GM12878 (cell line): ENCODE measurements at regions not wholly inside any gene's neighbourhood (a gene's known extent, or its start where the extent isn't known, plus 50 kb on each side); places are given as distances from the start of the nearest gene placed in this dataset.

Experiments
- ATAC-seq: fragments of 200-7000 bp; cut with Tn5 transposase; 3 replicates; pipeline ENCODE4 v1.9.1; 2020; ENCODE audit warnings: mild to moderate bottlenecking, moderate library complexity
- BruUV-seq: library from RNA; stranded (reverse); fragments of 400-500 nt; replicated peaks from 2 replicates; lab custom pipeline; 2021; lab: Mats Ljungman, UMichigan
- CTCF ChIA-PET: fragments of 300-600 bp; sonication (Branson Sonifier 250); formaldehyde crosslinking; extraction: SDS; loops from one replicate; lab custom pipeline; 2021; ENCODE audit warnings: inconsistent platforms; lab: Yijun Ruan, JAX
- POLR2A ChIA-PET: fragments of 350-600 bp; formaldehyde crosslinking; extraction: SDS; loops from one replicate; lab custom pipeline; 2021; ENCODE audit warnings: inconsistent platforms; lab: Charles Lee
- RAD21 ChIA-PET: fragments of 300-600 bp; sonication (Branson Sonifier 250); formaldehyde crosslinking; loops from one replicate; lab custom pipeline; 2023; ENCODE audit warnings: antibody characterized with exemption; ENCODE audit not compliant: unreplicated experiment; lab: Charles Lee
- SMC1A ChIA-PET: fragments of 300-600 bp; sonication (Branson Sonifier 250); formaldehyde crosslinking; loops from one replicate; lab custom pipeline; 2023; ENCODE audit not compliant: unreplicated experiment, uncharacterized antibody; lab: Charles Lee
- DNase-seq: peaks from one replicate; pipeline ENCODE4 v3.0.0-alpha.2; 2011; ENCODE audit warnings: low read depth, low spot score
- FAIRE-seq: peaks from 3 replicates; lab custom pipeline; 2011; peaks lifted over from hg19 to GRCh38; lab: Jason Lieb, UNC
- H2AFZ ChIP-seq: 2 replicates; pipeline ENCODE4 v1.6.0; 2011; ENCODE audit warnings: low read depth, low read length, control low read depth; ENCODE audit not compliant: control insufficient read depth
- H3K27ac ChIP-seq: 2 replicates; pipeline ENCODE4 v1.5.1; 2011; ENCODE audit warnings: control low read depth; ENCODE audit not compliant: control insufficient read depth, insufficient read depth
- H3K27me3 ChIP-seq, 2 experiments: replicated peaks in 1 of 2; 2 replicates each; pipeline versions ENCODE4 v1.6.0 to v1.6.1; 2011; ENCODE audit warnings: low read length in 1 of 2; ENCODE audit not compliant: control insufficient read depth in 2 of 2, insufficient read depth in 2 of 2
- H3K36me3 ChIP-seq, 2 experiments: 2 replicates each; pipeline ENCODE4 v1.5.1; 2011; ENCODE audit warnings: low read length in 1 of 2; ENCODE audit not compliant: control insufficient read depth in 2 of 2, insufficient read depth in 2 of 2
- H3K4me1 ChIP-seq: 2 replicates; pipeline ENCODE4 v1.6.1; 2011; ENCODE audit warnings: mild to moderate bottlenecking, low read length, moderate library complexity, mixed read lengths; ENCODE audit not compliant: control insufficient read depth, insufficient read depth
- H3K4me2 ChIP-seq: 2 replicates; pipeline ENCODE4 v1.6.0; 2011; ENCODE audit warnings: control low read depth; ENCODE audit not compliant: control insufficient read depth, insufficient read depth
- H3K4me3 ChIP-seq: fragments of 200-600 bp; sonication (generic); 2 replicates; pipeline ENCODE4 v1.5.1; 2016
- H3K79me2 ChIP-seq: 2 replicates; pipeline ENCODE4 v1.6.0; 2011; ENCODE audit warnings: low read length; ENCODE audit not compliant: control insufficient read depth, insufficient read depth
- H3K9ac ChIP-seq: 2 replicates; pipeline ENCODE4 v1.8.0; 2011; ENCODE audit warnings: low read length, control low read depth, mixed read lengths; ENCODE audit not compliant: control insufficient read depth, insufficient read depth
- H3K9me3 ChIP-seq: replicated peaks from 3 replicates; pipeline ENCODE4 v1.5.1; 2011; ENCODE audit warnings: mild to moderate bottlenecking, low read length; ENCODE audit not compliant: control insufficient read depth, insufficient read depth
- H4K20me1 ChIP-seq: 2 replicates; pipeline ENCODE4 v1.6.0; 2011; ENCODE audit not compliant: control insufficient read depth, insufficient read depth
- BCL3 ChIP-seq: IDR thresholded peaks from 2 replicates; pipeline ENCODE4 v1.6.1; 2011; ENCODE audit warnings: borderline replicate concordance, low read depth, mild to moderate bottlenecking, moderate library complexity, low read length; ENCODE audit not compliant: insufficient read depth, poor library complexity, severe bottlenecking
- KAT2A ChIP-seq: conservative IDR thresholded peaks from 2 replicates; pipeline ENCODE4 v1.6.1; 2011; ENCODE audit warnings: low read depth, low read length; ENCODE audit not compliant: control insufficient read depth
- MYC ChIP-seq: IDR thresholded peaks from 2 replicates; pipeline ENCODE4 v1.6.1; 2011; ENCODE audit warnings: mild to moderate bottlenecking, low read length, moderate library complexity, inconsistent platforms; ENCODE audit not compliant: insufficient read depth, insufficient replicate concordance, insufficient read length, severe bottlenecking
- PKNOX1 ChIP-seq: fragments of 450-650 bp; IDR thresholded peaks from 2 replicates; pipeline ENCODE4 v1.6.1; 2016; ENCODE audit warnings: mild to moderate bottlenecking
- POLR2AphosphoS5 ChIP-seq: IDR thresholded peaks from 2 replicates; pipeline ENCODE4 v1.6.1; 2011; ENCODE audit warnings: mild to moderate bottlenecking, low read length, inconsistent platforms
- RAD51 ChIP-seq: fragments of 450-650 bp; IDR thresholded peaks from 2 replicates; pipeline ENCODE4 v1.6.1; 2016; ENCODE audit warnings: moderate library complexity, mild to moderate bottlenecking, inconsistent platforms
- RCOR1 ChIP-seq: conservative IDR thresholded peaks from 2 replicates; pipeline ENCODE4 v1.6.1; 2012; ENCODE audit warnings: low read depth, low read length, improper control_type of control experiment
- SIN3A ChIP-seq: IDR thresholded peaks from 2 replicates; pipeline ENCODE4 v1.6.1; 2012; ENCODE audit warnings: low read depth, low read length, improper control_type of control experiment
- ZNF687 ChIP-seq: fragments of 450-650 bp; IDR thresholded peaks from 2 replicates; pipeline ENCODE4 v1.6.1; 2017; ENCODE audit warnings: mild to moderate bottlenecking, moderate library complexity
- WGBS: methylation state at CpG from one replicate; pipeline ENCODE4 v1.1.6; 2016; ENCODE audit warnings: low lambda C conversion rate; ENCODE audit not compliant: insufficient replicate concordance, insufficient coverage; ENCODE audit errors: missing lambda C conversion rate; 5-methylcytosine and 5-hydroxymethylcytosine counted together
- in situ Hi-C: fragments of 300-500 bp; cut with MboI; formaldehyde crosslinking; loops from 9 replicates; pipeline ENCODE4 v1.14.3; 2018; ENCODE audit warnings: mixed read lengths
- intact Hi-C: fragments of 100-400 bp; cut with micrococcal nuclease; formaldehyde crosslinking; loops from one replicate; pipeline ENCODE4 v1.14.2; 2022; ENCODE audit not compliant: unreplicated experiment

GRCh38 chr16:85196976-85197375 lies 84.7 kb upstream of the CIBAR2 start (continued):
- no peak for TF ChIP-seq KAT2A
- no peak for TF ChIP-seq BCL3

GRCh38 chr16:85197611-85198566 lies 85.6 kb upstream of the CIBAR2 start:
- 27% methylated on average over 21 of the region's 22 CpGs for WGBS
- Histone ChIP-seq H4K20me1 (no peaks in the 10 kb centered on the region), H3K9me3 (no peaks in the 10 kb centered on the region), H2AFZ (no peak overlapping the region), H3K27me3 (no peaks in the 10 kb centered on the region), H3K4me1 (no peaks in the 10 kb centered on the region; the same call in 1 of the 2 replicates), H3K4me3 (no peak overlapping the region), H3K36me3 (no peaks in the 10 kb centered on the region; a peak in 1 of 4 replicates), H3K79me2 (no peaks in the 10 kb centered on the region), H3K4me2 (no peak overlapping the region), H3K27ac (no peak overlapping the region), H3K9ac (no peak overlapping the region)
- no TSS peak for BruUV-seq
- ChIA-PET CTCF (interaction anchor here (1.1 kb wide), 1 partner anchor 48 kb away, joined by 5 read pairs; no protein-coding TSS in a partner anchor), RAD21 (no interaction called here), SMC1A (no interaction called here), POLR2A (interaction anchor here (0.6 kb wide), 1 partner anchor 359 kb away, joined by 4 read pairs; no protein-coding TSS in a partner anchor)
- FAIRE-seq (no peak), ATAC-seq (no peak), DNase-seq (no peak)
- in situ Hi-C loops (no loop called here), intact Hi-C loops (no loop called here)
- TF ChIP-seq SIN3A (no peak), ZNF687 (no peak), POLR2AphosphoS5 (no peak), RAD51 (no peak), MYC (no peak), RCOR1 (no peak), PKNOX1 (no peak)
